Ovary (tissue), 7 donors: ENCODE measurements at regions not wholly inside any gene's neighbourhood (a gene's known extent, or its start where the extent isn't known, plus 50 kb on each side); places are given as distances from the start of the nearest gene placed in this dataset.

Experiments used
- DNase-seq, 5 donors: peaks; one replicate each; pipeline ENCODE4 v3.0.0-alpha.2; 2019 to 2020
- H3K27ac ChIP-seq, 2 donors: fragments of 200-600 bp; one replicate each; pipeline versions ENCODE4 v1.5.1 to v1.8.0; 2019 to 2022
- H3K27me3 ChIP-seq: fragments of 200-600 bp; one replicate; pipeline ENCODE4 v1.8.0; 2022
- H3K36me3 ChIP-seq: fragments of 200-600 bp; sonication (generic); one replicate; pipeline ENCODE4 v1.5.1; 2019
- H3K4me1 ChIP-seq: one replicate; pipeline ENCODE4 v1.8.1; 2013; ENCODE audit warnings: mild to moderate bottlenecking, moderate library complexity; ENCODE audit not compliant: insufficient read depth
- H3K4me3 ChIP-seq: fragments of 200-600 bp; sonication (generic); one replicate; pipeline ENCODE4 v1.5.1; 2017
- H3K9me3 ChIP-seq, 2 donors: fragments of 200-600 bp in 1 of 2; sonication (generic) in 1 of 2; one replicate each; pipeline versions ENCODE4 v1.5.1 to v1.8.1; 2013 to 2019; ENCODE audit warnings: mild to moderate bottlenecking in 1 of 2, moderate library complexity in 1 of 2
- CTCF ChIP-seq, 3 donors: fragments of 450-650 bp in 2 of 3; fragments of 200-600 bp in 1 of 3; IDR thresholded peaks; one replicate each; pipeline versions ENCODE4 v1.5.1 to v1.8.0; 2016 to 2022; ENCODE audit warnings: antibody characterized with exemption in 3 of 3, mild to moderate bottlenecking in 1 of 3
- EP300 ChIP-seq: sonication (generic); formaldehyde crosslinking; IDR thresholded peaks from one replicate; pipeline ENCODE4 v1.6.1; 2017; ENCODE audit warnings: antibody characterized with exemption
- POLR2A ChIP-seq: fragments of 450-650 bp; IDR thresholded peaks from one replicate; pipeline ENCODE4 v1.6.1; 2017; ENCODE audit warnings: antibody characterized with exemption, mild to moderate bottlenecking, moderate library complexity
- WGBS, 3 donors: extraction: QIAGEN DNeasy Blood & Tissue Kit in 1 of 3; methylation state at CpG; one replicate each; pipeline versions ENCODE4 v1.1.5 to v1.1.7; 2013 to 2017; 5-methylcytosine and 5-hydroxymethylcytosine counted together
- intact Hi-C, 4 donors: fragments of 100-400 bp; cut with DNase I; formaldehyde crosslinking; loops; one replicate each; pipeline versions ENCODE4 v1.11.0 to v1.15.1; 2022 to 2023
- donor health status: DM: no; HTN: no; CAD: no; lungs with moderate emphysema.
- donor health status: DM: no; HTN: no; CAD: no.
- donor health status: Bipolar disorder and iron deficiency.
- donor health status: DM: no; HTN: no; CAD: no.
- donor health status: DM: yes; HTN: yes; CAD: no.

- intact Hi-C loops, result no loop called here
- H3K9me3 ChIP-seq, result no peaks in the 10 kb centered on the region
- H3K4me3 ChIP-seq, result no peak overlapping the region
- no peak for TF ChIP-seq EP300
- TF ChIP-seq POLR2A, result no peak
- TF ChIP-seq CTCF (IDR thresholded peaks at IDR 0.05), result no peak
- H3K27ac ChIP-seq, result no peak overlapping the region
- no peak for DNase-seq
- no peaks in the 10 kb centered on the region for H3K36me3 ChIP-seq
- H3K27me3 ChIP-seq, result no peaks in the 10 kb centered on the region
- WGBS, 3 donors, result 72 to 90% (median 76%) methylated on average over 6 of the region's 6 CpGs
- no peaks in the 10 kb centered on the region for H3K4me1 ChIP-seq
Measured at GRCh38 chr3:146732325-146732724, 127.2 kb upstream of the PLSCR5 start.

- intact Hi-C loops, result no loop called here
- TF ChIP-seq POLR2A, result no peak
- no peak for TF ChIP-seq EP300
- TF ChIP-seq CTCF (IDR thresholded peaks at IDR 0.05), result no peak
- Histone ChIP-seq H3K4me1 (no peaks in the 10 kb centered on the region), H3K36me3 (no peaks in the 10 kb centered on the region), H3K4me3 (no peak overlapping the region), H3K27ac (no peak overlapping the region), H3K9me3 (no peaks in the 10 kb centered on the region), H3K27me3 (no peaks in the 10 kb centered on the region)
- DNase-seq, result no peak
Measured at GRCh38 chr3:146715170-146715569, 110.0 kb upstream of the PLSCR5 start.

GRCh38 chr3:146712806-146713205 lies 107.7 kb upstream of the PLSCR5 start:
- no peak overlapping the region for H3K27ac ChIP-seq
- intact Hi-C loops, result no loop called here
- WGBS, 3 donors, result 80 to 84% (median 81%) methylated on average over 3 of the region's 3 CpGs
- no peaks in the 10 kb centered on the region for H3K4me1 ChIP-seq
- no peak overlapping the region for H3K4me3 ChIP-seq
- no peak for DNase-seq
- TF ChIP-seq EP300 (no peak), POLR2A (no peak), CTCF (IDR thresholded peaks at IDR 0.05) (no peak)
- H3K36me3 ChIP-seq, result no peaks in the 10 kb centered on the region
- H3K27me3 ChIP-seq, result no peaks in the 10 kb centered on the region
- H3K9me3 ChIP-seq, result no peaks in the 10 kb centered on the region

GRCh38 chr3:146709969-146710368 lies 104.8 kb upstream of the PLSCR5 start:
- DNase-seq, result no peak
- Histone ChIP-seq H3K4me1 (no peaks in the 10 kb centered on the region), H3K36me3 (no peaks in the 10 kb centered on the region), H3K27ac (no peak overlapping the region), H3K4me3 (no peak overlapping the region), H3K9me3 (no peaks in the 10 kb centered on the region), H3K27me3 (no peaks in the 10 kb centered on the region)
- TF ChIP-seq CTCF (IDR thresholded peaks at IDR 0.05), result no peak
- no peak for TF ChIP-seq EP300
- TF ChIP-seq POLR2A, result no peak
- intact Hi-C loops, result no loop called here
- WGBS, 3 donors, result 26 to 31% (median 27%) methylated on average over 3 of the region's 3 CpGs

- TF ChIP-seq POLR2A (no peak), EP300 (no peak)
- 68 to 83% (median 75%) methylated on average over 2 of the region's 2 CpGs for WGBS, 3 donors
Measured at GRCh38 chr3:146705225-146705624, 100.1 kb upstream of the PLSCR5 start.

More at GRCh38 chr3:146705225-146705624, 100.1 kb upstream of the PLSCR5 start:
- intact Hi-C loops, result no loop called here
- Histone ChIP-seq H3K36me3 (no peaks in the 10 kb centered on the region), H3K27me3 (no peaks in the 10 kb centered on the region), H3K4me3 (no peak overlapping the region), H3K27ac (no peak overlapping the region), H3K4me1 (no peaks in the 10 kb centered on the region), H3K9me3 (no peaks in the 10 kb centered on the region)
- DNase-seq, result no peak
